ENCODE measurements at regions not wholly inside any gene's neighbourhood (a gene's known extent, or its start where the extent isn't known, plus 50 kb on each side); places are given as distances from the start of the nearest gene placed in this dataset.
"Not testable (repeated sequence)": the region's sequence is repeated elsewhere in the genome, so short reads cannot be mapped to it uniquely, and the experiment has no call there.

DNA sequence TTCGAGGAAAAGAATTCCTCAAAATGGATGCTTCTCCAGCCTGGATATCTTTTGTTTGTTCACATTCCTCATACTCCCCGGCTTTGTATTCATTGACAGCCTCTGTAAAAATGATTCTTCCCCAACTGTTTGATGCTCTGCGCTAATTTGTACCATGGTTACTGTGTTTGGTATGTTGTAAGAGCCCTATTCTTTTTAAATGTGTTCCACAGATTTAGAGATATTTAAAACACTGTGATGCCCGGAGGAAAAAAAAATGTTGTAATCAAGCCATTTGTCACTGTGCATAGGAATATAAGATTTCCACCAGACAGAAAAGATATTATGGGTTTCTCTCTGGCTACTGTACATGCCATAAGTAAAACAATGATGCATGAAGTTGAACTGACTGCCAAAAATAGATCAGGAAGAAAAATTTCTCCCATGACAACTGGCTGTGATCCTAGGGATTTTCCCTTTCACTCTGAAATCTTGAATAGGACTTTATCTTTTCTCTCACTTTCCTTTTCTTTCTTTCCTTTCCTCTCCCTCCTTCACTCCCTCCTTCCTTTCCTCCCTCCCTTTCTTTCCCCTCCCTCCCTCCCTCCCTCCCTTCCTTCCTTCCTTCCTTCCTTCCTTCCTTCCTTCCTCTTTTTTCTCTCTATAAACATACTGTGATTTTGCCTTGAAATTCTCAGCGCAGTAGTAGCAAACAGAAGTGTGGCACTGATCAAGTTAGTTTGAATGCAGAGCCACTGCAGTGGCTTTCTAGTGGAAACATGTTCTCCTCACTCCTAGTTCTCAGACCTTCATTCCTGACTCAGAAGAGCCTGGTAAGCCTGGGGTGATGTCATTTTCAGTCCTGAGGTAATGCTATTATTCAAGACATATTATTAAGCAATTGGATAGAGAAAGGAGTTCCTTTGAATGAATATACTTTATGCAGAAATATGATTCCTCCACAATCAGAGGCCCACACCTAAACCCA is 254.9 kb upstream of the TBL1XR1 start:
- no peak overlapping the region for H3K4me3 ChIP-seq
- TF ChIP-seq POLR2AphosphoS5 (IDR thresholded peaks at IDR 0.05) (peak in 2 of 3 donors; percentile 14 to 47), POLR2A (IDR thresholded peaks at IDR 0.05) (no peak), EP300 (IDR thresholded peaks at IDR 0.05) (no peak)
- TF ChIP-seq, protein P1, sequence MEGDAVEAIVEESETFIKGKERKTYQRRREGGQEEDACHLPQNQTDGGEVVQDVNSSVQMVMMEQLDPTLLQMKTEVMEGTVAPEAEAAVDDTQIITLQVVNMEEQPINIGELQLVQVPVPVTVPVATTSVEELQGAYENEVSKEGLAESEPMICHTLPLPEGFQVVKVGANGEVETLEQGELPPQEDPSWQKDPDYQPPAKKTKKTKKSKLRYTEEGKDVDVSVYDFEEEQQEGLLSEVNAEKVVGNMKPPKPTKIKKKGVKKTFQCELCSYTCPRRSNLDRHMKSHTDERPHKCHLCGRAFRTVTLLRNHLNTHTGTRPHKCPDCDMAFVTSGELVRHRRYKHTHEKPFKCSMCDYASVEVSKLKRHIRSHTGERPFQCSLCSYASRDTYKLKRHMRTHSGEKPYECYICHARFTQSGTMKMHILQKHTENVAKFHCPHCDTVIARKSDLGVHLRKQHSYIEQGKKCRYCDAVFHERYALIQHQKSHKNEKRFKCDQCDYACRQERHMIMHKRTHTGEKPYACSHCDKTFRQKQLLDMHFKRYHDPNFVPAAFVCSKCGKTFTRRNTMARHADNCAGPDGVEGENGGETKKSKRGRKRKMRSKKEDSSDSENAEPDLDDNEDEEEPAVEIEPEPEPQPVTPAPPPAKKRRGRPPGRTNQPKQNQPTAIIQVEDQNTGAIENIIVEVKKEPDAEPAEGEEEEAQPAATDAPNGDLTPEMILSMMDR (IDR thresholded peaks at IDR 0.05), result no peak
- H3K36me3 ChIP-seq, result no peaks in the 10 kb centered on the region
- peaks cover 40% of the 10 kb centered on the region for H3K4me1 ChIP-seq
- H3K27ac ChIP-seq, result peak overlapping the region; percentile 89
- H3K9me3 ChIP-seq, result no peaks in the 10 kb centered on the region
- DNase-seq (ENCODE audit: low spot score in 2 of 2), result no peak
- WGBS, result 25% methylated on average over 5 of the region's 5 CpGs
- H3K27me3 ChIP-seq, result no peaks in the 10 kb centered on the region

DNA sequence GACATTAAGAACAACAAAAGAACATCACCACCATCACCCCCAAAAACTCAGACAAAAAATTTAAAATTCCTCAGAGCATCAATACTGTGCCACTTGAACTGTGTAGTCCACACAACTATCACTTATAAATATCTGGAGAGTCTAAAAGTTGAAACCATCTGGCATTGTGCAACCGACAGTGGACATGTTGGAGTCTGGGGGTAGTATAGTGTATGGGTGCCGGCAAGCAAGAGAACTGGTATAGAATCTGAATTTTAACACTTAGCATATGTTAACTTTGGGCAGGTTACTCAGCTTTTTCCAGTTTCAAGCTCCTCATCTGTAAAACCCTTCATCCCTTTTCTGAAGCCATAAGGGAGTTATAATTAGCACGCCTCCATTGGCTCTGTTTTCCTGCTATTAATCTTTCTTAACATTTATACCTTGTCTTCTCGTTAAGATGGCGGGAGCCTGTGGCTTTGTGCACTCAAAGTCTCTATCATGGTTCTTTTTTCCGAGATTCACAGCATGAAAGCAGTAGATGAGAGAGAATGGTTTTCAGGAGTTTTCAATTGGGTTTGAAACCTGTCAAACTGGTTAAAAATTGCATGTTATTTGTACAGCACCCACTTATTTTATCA is 255.7 kb upstream of the TBL1XR1 start:
- H3K4me3 ChIP-seq, result no peak overlapping the region
- peak overlapping the region; percentile 89 for H3K27ac ChIP-seq
- H3K4me1 ChIP-seq, result peaks cover 40% of the 10 kb centered on the region
- no peaks in the 10 kb centered on the region for H3K27me3 ChIP-seq
- no peaks in the 10 kb centered on the region for H3K9me3 ChIP-seq
- WGBS, result 67% methylated on average over 6 of the region's 6 CpGs
- no peak for TF ChIP-seq POLR2A (IDR thresholded peaks at IDR 0.05)
- TF ChIP-seq EP300 (IDR thresholded peaks at IDR 0.05), result no peak
- no peak for TF ChIP-seq POLR2AphosphoS5 (IDR thresholded peaks at IDR 0.05)
- TF ChIP-seq, protein P1 (IDR thresholded peaks at IDR 0.05), result no peak
- H3K36me3 ChIP-seq, result no peaks in the 10 kb centered on the region
- DNase-seq (ENCODE audit: low spot score in 2 of 2), result no peak

DNA sequence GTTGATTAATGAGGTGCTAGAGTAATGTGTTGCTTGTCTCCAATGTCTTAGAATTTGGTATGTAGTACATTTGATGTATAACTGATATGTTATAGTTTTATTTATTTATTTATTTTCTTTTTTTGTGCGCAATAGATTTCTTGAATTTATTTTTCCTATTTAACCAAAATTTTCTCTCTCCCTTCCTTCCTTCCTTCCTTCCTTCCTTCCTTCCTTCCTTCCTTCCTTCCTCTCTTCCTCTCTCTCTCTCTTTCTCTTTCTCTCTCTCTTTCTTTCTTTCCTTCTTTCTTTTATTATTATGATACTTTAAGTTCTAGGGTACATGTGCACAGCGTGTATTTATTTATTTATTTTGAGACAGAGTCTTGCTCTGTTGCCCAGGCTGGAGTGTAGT is 256.2 kb upstream of the TBL1XR1 start:
- no peak for DNase-seq (ENCODE audit: low spot score in 2 of 2)
- H3K4me1 ChIP-seq, result peaks cover 36% of the 10 kb centered on the region
- H3K27ac ChIP-seq, result peak overlapping the region; percentile 89
- H3K27me3 ChIP-seq, result no peaks in the 10 kb centered on the region
- 88% methylated on average over 2 of the region's 2 CpGs for WGBS
- no peaks in the 10 kb centered on the region for H3K36me3 ChIP-seq
- no peaks in the 10 kb centered on the region for H3K9me3 ChIP-seq
- no peak for TF ChIP-seq EP300 (IDR thresholded peaks at IDR 0.05)
- no peak for TF ChIP-seq POLR2A (IDR thresholded peaks at IDR 0.05)
- TF ChIP-seq POLR2AphosphoS5 (IDR thresholded peaks at IDR 0.05), result no peak
- TF ChIP-seq, protein P1 (IDR thresholded peaks at IDR 0.05), result no peak
- no peak overlapping the region for H3K4me3 ChIP-seq

DNA sequence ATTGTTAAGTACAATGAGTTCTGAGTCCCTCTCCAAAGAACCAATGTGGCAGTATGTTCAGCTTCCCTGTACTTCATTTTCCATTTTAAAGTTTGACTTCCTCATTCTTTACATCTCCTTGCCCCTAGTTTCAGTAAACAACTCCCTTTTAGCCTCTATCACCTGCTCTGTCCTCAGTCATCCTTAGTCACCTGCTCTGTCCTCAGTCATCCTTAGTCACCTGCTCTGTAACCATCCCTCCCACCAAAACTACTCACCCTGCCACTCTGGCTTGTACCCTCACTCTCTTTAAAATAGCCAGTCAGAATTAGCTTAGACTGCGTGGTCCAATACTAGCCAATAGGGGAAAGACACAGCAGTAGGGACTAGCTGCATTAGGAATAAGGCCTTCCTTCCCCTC is 259.9 kb upstream of the TBL1XR1 start:
- not testable (repeated sequence) for H3K27ac ChIP-seq; H3K4me3 ChIP-seq; DNase-seq (ENCODE audit: low spot score in 2 of 2); H3K9me3 ChIP-seq; H3K27me3 ChIP-seq; H3K36me3 ChIP-seq
- WGBS, result 97% methylated on average over 1 of the region's 1 CpG
- H3K4me1 ChIP-seq, result peaks cover 18% of the 10 kb centered on the region

DNA sequence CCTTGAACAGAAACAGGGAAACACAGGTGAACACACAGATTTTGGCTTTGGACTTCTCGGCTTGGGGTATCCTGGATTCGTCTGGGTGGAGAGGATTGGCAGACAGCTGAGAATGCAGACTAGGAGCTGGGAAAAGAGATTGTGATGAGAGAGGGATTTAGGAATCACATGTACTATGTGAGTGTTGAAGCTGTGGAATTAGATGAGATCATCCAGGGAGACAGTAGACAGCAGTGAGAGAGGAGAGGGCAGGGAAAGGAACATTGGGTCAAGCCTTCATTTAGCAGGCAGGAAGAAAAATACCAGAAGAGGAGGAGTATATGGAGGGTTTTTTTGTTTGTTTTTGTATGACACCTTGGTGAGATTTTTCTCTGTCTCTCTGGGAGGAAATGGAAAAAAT is 262.1 kb upstream of the TBL1XR1 start:
- no peak for DNase-seq (ENCODE audit: low spot score in 2 of 2)
- H3K4me3 ChIP-seq, result no peak overlapping the region
- 66% methylated on average over 2 of the region's 2 CpGs for WGBS

DNA sequence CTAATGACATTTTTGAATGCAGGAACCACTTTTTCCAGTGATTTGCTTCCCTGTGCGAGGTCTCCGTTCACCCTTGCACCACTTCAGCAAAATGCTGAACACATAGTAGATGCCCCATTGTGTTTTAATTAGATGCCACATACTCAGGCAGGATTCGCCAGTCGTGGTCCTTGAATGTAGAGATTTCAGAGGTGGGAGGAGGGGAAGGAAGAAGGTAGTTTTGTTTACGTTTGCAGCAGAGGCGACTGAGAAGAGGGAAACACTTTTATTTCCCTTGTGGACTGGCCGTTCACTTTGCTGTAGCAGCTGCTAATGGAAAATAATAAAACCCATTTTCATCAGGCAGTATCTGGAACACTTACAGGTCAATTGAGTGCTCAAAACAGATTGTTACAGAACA is 262.8 kb upstream of the TBL1XR1 start:
- Histone ChIP-seq H3K4me3 (no peak overlapping the region), H3K36me3 (no peaks in the 10 kb centered on the region), H3K27me3 (no peaks in the 10 kb centered on the region), H3K9me3 (no peaks in the 10 kb centered on the region), H3K27ac (peak overlapping the region; percentile 51), H3K4me1 (peaks cover 18% of the 10 kb centered on the region)
- WGBS, result 61% methylated on average over 7 of the region's 7 CpGs
- TF ChIP-seq EP300 (IDR thresholded peaks at IDR 0.05) (no peak), POLR2A (IDR thresholded peaks at IDR 0.05) (no peak), POLR2AphosphoS5 (IDR thresholded peaks at IDR 0.05) (no peak)
- TF ChIP-seq, protein P1 (IDR thresholded peaks at IDR 0.05), result no peak
- no peak for DNase-seq (ENCODE audit: low spot score in 2 of 2)

More for the DNA sequence above, 262.1 kb upstream of the TBL1XR1 start:
- no peaks in the 10 kb centered on the region for H3K36me3 ChIP-seq
- peaks cover 12% of the 10 kb centered on the region for H3K4me1 ChIP-seq
- no peaks in the 10 kb centered on the region for H3K27me3 ChIP-seq
- H3K27ac ChIP-seq, result peak overlapping the region; percentile 51
- TF ChIP-seq POLR2A (IDR thresholded peaks at IDR 0.05) (no peak), EP300 (IDR thresholded peaks at IDR 0.05) (peak; percentile 43)
- H3K9me3 ChIP-seq, result no peaks in the 10 kb centered on the region
